ENCODE measurements at regions not wholly inside any gene's neighbourhood (a gene's known extent, or its start where the extent isn't known, plus 50 kb on each side); places are given as distances from the start of the nearest gene placed in this dataset.

DNA sequence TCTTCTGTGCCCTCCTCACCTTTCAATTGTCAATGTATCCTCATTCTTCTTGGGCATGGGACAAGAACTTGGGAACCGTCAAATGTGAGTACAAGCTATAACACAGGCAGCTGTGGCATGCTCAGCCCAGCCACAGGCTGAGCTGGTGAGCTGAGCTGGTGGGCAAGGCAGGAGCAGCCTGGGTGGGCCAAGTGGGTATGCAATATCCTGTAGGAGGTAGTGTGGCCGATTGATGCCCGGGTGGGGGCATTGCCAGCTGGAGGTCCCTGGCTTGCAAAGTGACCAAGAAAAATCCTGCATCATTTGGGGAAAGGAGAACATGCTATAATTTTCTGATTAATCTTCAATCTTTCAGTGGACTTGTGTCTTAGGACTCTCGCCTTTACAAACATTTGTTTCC is 507.2 kb upstream of the SLC10A2 start:
- H3K36me3 ChIP-seq (ENCODE audit: low read depth), result no peaks in the 10 kb centered on the region
- H3K4me1 ChIP-seq (ENCODE audit: insufficient read depth, poor library complexity, severe bottlenecking), result no peaks in the 10 kb centered on the region
- no peak overlapping the region for H3K4me3 ChIP-seq (ENCODE audit: severe bottlenecking)
- DNase-seq (ENCODE audit: low spot score) (no peak), ATAC-seq (ENCODE audit: low read depth) (no peak)
- no peak overlapping the region for H3K27ac ChIP-seq (ENCODE audit: poor library complexity, severe bottlenecking)
- TF ChIP-seq, protein P1, sequence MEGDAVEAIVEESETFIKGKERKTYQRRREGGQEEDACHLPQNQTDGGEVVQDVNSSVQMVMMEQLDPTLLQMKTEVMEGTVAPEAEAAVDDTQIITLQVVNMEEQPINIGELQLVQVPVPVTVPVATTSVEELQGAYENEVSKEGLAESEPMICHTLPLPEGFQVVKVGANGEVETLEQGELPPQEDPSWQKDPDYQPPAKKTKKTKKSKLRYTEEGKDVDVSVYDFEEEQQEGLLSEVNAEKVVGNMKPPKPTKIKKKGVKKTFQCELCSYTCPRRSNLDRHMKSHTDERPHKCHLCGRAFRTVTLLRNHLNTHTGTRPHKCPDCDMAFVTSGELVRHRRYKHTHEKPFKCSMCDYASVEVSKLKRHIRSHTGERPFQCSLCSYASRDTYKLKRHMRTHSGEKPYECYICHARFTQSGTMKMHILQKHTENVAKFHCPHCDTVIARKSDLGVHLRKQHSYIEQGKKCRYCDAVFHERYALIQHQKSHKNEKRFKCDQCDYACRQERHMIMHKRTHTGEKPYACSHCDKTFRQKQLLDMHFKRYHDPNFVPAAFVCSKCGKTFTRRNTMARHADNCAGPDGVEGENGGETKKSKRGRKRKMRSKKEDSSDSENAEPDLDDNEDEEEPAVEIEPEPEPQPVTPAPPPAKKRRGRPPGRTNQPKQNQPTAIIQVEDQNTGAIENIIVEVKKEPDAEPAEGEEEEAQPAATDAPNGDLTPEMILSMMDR (IDR thresholded peaks at IDR 0.05; ENCODE audit: poor library complexity, severe bottlenecking), result no peak
- no peaks in the 10 kb centered on the region for H3K9me3 ChIP-seq (ENCODE audit: severe bottlenecking)
- H3K27me3 ChIP-seq (ENCODE audit: insufficient read depth, poor library complexity, severe bottlenecking), result no peaks in the 10 kb centered on the region

DNA sequence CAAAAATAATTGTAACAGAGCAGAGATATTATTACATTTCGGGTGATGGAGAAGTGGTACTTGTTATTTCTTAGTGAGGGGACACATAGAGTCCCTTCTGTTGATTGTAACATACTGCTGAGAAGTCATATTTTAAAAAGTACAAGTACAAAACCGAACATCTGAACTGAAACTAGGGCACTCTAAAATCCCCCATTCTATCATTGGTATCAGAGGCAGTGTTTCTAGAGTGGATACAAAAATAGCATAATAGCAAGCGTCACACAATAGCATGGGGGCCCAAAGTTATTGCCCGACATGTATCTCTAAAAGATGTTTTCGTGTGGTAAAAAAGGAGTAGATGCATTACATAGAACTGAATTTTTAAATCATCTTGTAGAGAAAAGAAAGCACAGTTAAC is 502.1 kb upstream of the SLC10A2 start:
- Histone ChIP-seq H3K4me1 (ENCODE audit: insufficient read depth, poor library complexity, severe bottlenecking) (no peaks in the 10 kb centered on the region), H3K9me3 (ENCODE audit: severe bottlenecking) (no peaks in the 10 kb centered on the region), H3K36me3 (ENCODE audit: low read depth) (no peaks in the 10 kb centered on the region), H3K27ac (ENCODE audit: poor library complexity, severe bottlenecking) (no peak overlapping the region), H3K4me3 (ENCODE audit: severe bottlenecking) (no peak overlapping the region), H3K27me3 (ENCODE audit: insufficient read depth, poor library complexity, severe bottlenecking) (peaks cover 2% of the 10 kb centered on the region)
- TF ChIP-seq, protein P1 (IDR thresholded peaks at IDR 0.05; ENCODE audit: poor library complexity, severe bottlenecking), result no peak
- no peak for ATAC-seq (ENCODE audit: low read depth)
- DNase-seq (ENCODE audit: low spot score), result no peak

DNA sequence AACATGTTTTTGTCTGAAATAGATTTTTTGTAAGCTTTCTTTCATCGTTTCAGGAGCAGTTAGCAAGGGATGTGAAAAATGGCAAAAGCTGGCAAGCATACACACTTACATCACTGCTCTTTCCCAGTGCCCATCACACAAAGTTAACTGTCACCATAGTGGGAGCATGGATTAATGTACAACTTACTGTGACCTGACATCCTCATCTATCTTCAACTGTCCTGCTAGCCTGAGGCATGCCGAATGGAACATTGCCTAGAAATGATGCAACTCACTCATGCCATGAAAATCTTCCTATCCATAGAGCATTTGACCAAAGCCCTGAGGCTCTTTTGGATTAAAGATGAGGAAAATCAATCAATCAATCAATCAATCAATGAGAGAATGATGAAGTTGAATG is 491.7 kb upstream of the SLC10A2 start:
- TF ChIP-seq, protein P1 (IDR thresholded peaks at IDR 0.05; ENCODE audit: poor library complexity, severe bottlenecking), result no peak

DNA sequence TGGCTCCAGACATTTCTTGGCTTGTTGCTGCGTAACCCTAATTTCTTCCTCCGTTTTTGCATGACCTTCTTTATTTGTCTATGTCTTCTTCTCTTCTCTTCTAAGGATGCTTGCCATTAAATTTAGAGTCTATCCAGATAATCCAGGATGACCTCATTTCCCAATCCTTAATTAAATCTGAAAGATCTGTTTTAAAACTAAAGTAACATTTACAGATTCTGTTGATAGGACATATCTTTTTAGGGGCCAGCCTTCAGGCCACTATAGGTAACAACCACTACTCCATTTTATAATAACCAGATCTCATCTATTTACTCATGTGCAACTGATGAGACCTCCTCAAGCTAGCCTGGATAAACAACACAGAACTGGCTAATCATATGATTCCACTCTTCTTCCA is 490.5 kb upstream of the SLC10A2 start:
- Histone ChIP-seq H3K27me3 (ENCODE audit: insufficient read depth, poor library complexity, severe bottlenecking) (no peaks in the 10 kb centered on the region), H3K4me3 (ENCODE audit: severe bottlenecking) (no peak overlapping the region), H3K9me3 (ENCODE audit: severe bottlenecking) (no peaks in the 10 kb centered on the region), H3K36me3 (ENCODE audit: low read depth) (no peaks in the 10 kb centered on the region), H3K27ac (ENCODE audit: poor library complexity, severe bottlenecking) (no peak overlapping the region), H3K4me1 (ENCODE audit: insufficient read depth, poor library complexity, severe bottlenecking) (no peaks in the 10 kb centered on the region)
- ATAC-seq (ENCODE audit: low read depth), result no peak
- TF ChIP-seq, protein P1 (IDR thresholded peaks at IDR 0.05; ENCODE audit: poor library complexity, severe bottlenecking), result no peak
- DNase-seq (ENCODE audit: low spot score), result no peak

More for the DNA sequence above, 491.7 kb upstream of the SLC10A2 start:
- Histone ChIP-seq H3K4me3 (ENCODE audit: severe bottlenecking) (no peak overlapping the region), H3K4me1 (ENCODE audit: insufficient read depth, poor library complexity, severe bottlenecking) (no peaks in the 10 kb centered on the region), H3K9me3 (ENCODE audit: severe bottlenecking) (no peaks in the 10 kb centered on the region), H3K36me3 (ENCODE audit: low read depth) (no peaks in the 10 kb centered on the region), H3K27me3 (ENCODE audit: insufficient read depth, poor library complexity, severe bottlenecking) (no peaks in the 10 kb centered on the region), H3K27ac (ENCODE audit: poor library complexity, severe bottlenecking) (no peak overlapping the region)
- ATAC-seq (ENCODE audit: low read depth), result no peak
- DNase-seq (ENCODE audit: low spot score), result no peak

DNA sequence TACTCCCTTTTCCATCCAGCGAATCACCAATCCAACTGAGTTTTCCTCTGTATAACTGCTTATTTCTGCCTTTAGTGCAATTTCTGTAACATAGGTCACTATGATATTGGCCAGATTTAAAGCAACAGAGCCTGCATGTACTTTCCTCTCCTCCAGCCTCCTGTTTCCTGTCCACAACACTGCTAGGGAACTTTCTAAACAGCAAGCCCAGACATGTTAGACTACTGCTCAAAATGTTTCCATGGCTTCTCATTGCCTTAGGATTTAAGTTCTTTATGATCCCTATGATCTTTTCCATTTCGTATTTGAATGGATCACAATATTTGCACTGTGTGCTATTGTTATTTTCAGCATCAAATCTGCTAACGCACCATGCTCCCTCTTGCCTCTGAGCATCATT is 481.7 kb upstream of the SLC10A2 start:
- H3K4me3 ChIP-seq (ENCODE audit: severe bottlenecking), result no peak overlapping the region
- H3K27me3 ChIP-seq (ENCODE audit: insufficient read depth, poor library complexity, severe bottlenecking), result peaks cover 7% of the 10 kb centered on the region
- no peaks in the 10 kb centered on the region for H3K9me3 ChIP-seq (ENCODE audit: severe bottlenecking)
- no peaks in the 10 kb centered on the region for H3K4me1 ChIP-seq (ENCODE audit: insufficient read depth, poor library complexity, severe bottlenecking)
- TF ChIP-seq, protein P1 (IDR thresholded peaks at IDR 0.05; ENCODE audit: poor library complexity, severe bottlenecking), result no peak
- no peak overlapping the region for H3K27ac ChIP-seq (ENCODE audit: poor library complexity, severe bottlenecking)
- H3K36me3 ChIP-seq (ENCODE audit: low read depth), result no peaks in the 10 kb centered on the region
- DNase-seq (ENCODE audit: low spot score) (no peak), ATAC-seq (ENCODE audit: low read depth) (0 out of 3 replicates have a peak, but pooled peaks have one; percentile 41)

Data from RWPE2 (cell line).